GM12865 (cell line): ENCODE measurements at regions not wholly inside any gene's neighbourhood (a gene's known extent, or its start where the extent isn't known, plus 50 kb on each side); places are given as distances from the start of the nearest gene placed in this dataset.

Experiments
- DNase-seq: peaks from one replicate; pipeline ENCODE4 v3.0.0; 2010; ENCODE audit warnings: low read depth
- H3K4me3 ChIP-seq: 2 replicates; pipeline ENCODE4 v1.5.1; 2011; ENCODE audit warnings: mild to moderate bottlenecking, low read depth, low read length, control low read depth
- CTCF ChIP-seq: IDR thresholded peaks from 2 replicates; pipeline ENCODE4 v1.5.1; 2011; ENCODE audit warnings: low read length, control low read depth, low read depth, inconsistent platforms; ENCODE audit not compliant: insufficient read depth; ENCODE audit errors: missing control alignments

- H3K4me3 ChIP-seq: no peak overlapping the region
- DNase-seq: no peak
- TF ChIP-seq CTCF: no peak
These were observed 844.9 kb upstream of the SLIT2 start for GRCh38 chr4:19406789-19407188.

GRCh38 chr4:19403786-19404370, 847.8 kb upstream of the SLIT2 start:
- TF ChIP-seq CTCF: no peak
- no peak for DNase-seq

GRCh38 chr4:19402581-19403065, 849.1 kb upstream of the SLIT2 start:
- DNase-seq: no peak
- TF ChIP-seq CTCF: no peak
- no peak overlapping the region for H3K4me3 ChIP-seq

More at GRCh38 chr4:19403786-19404370, 847.8 kb upstream of the SLIT2 start:
- H3K4me3 ChIP-seq: no peak overlapping the region

- no peak for DNase-seq
- no peak overlapping the region for H3K4me3 ChIP-seq
- no peak for TF ChIP-seq CTCF
These were observed 850.2 kb upstream of the SLIT2 start for GRCh38 chr4:19401301-19402080.

GRCh38 chr4:19400820-19401219, 850.9 kb upstream of the SLIT2 start:
- no peak for DNase-seq
- TF ChIP-seq CTCF: no peak
- H3K4me3 ChIP-seq: no peak overlapping the region

- TF ChIP-seq CTCF: no peak
- no peak for DNase-seq
- H3K4me3 ChIP-seq: no peak overlapping the region
These were observed 852.7 kb upstream of the SLIT2 start for GRCh38 chr4:19399001-19399400.
